Left lung (tissue), 4 donors: ENCODE measurements at regions not wholly inside any gene's neighbourhood (a gene's known extent, or its start where the extent isn't known, plus 50 kb on each side); places are given as distances from the start of the nearest gene placed in this dataset.

Source experiments
- ATAC-seq: fragments of 200-7000 bp; cut with Tn5 transposase; one replicate; pipeline ENCODE4 v1.9.1; 2020; ENCODE audit warnings: moderate library complexity
- DNase-seq, 4 donors: peaks; one replicate each; pipeline ENCODE4 v3.0.0-alpha.2; 2013 to 2020
- H3K27ac ChIP-seq, 2 donors: fragments of 200-600 bp; sonication (generic) in 1 of 2; one replicate each; pipeline versions ENCODE4 v1.5.0 to v1.8.0; 2020 to 2021
- H3K27me3 ChIP-seq, 2 donors: fragments of 200-600 bp; sonication (generic) in 1 of 2; one replicate each; pipeline versions ENCODE4 v1.5.0 to v1.8.0; 2020 to 2021
- H3K36me3 ChIP-seq, 2 donors: fragments of 200-600 bp; sonication (generic) in 1 of 2; one replicate each; pipeline versions ENCODE4 v1.5.0 to v1.8.0; 2020 to 2021
- H3K4me1 ChIP-seq, 2 donors: fragments of 200-600 bp; one replicate each; pipeline ENCODE4 v1.8.0; 2021
- H3K4me3 ChIP-seq, 2 donors: fragments of 200-600 bp; sonication (generic) in 1 of 2; one replicate each; pipeline versions ENCODE4 v1.5.0 to v1.8.0; 2020 to 2021; ENCODE audit warnings: mild to moderate bottlenecking in 1 of 2
- H3K9me3 ChIP-seq, 2 donors: fragments of 200-600 bp; sonication (generic) in 1 of 2; one replicate each; pipeline versions ENCODE4 v1.5.0 to v1.8.0; 2020 to 2021
- CTCF ChIP-seq, 2 donors: fragments of 200-600 bp; sonication (generic) in 1 of 2; IDR thresholded peaks; one replicate each; pipeline versions ENCODE4 v1.5.0 to v1.8.0; 2021; ENCODE audit warnings: antibody characterized with exemption in 2 of 2
- intact Hi-C, 2 donors: fragments of 100-400 bp; cut with DNase I; formaldehyde crosslinking; loops; one replicate each; pipeline versions ENCODE4 v1.11.2 to v1.14.2; 2022
- donor health status: DM: no; HTN: yes; CAD: no.
- donor health status: DM: no; HTN: no; CAD: no.

- H3K27ac ChIP-seq: no peak overlapping the region
- peaks cover 0 to 6% of the 10 kb centered on the region in 2 donors for H3K4me1 ChIP-seq
- H3K4me3 ChIP-seq: no peak overlapping the region
- no peak for ATAC-seq
- H3K36me3 ChIP-seq: no peaks in the 10 kb centered on the region
- DNase-seq: no peak
- intact Hi-C loops: no loop called here
- no peaks in the 10 kb centered on the region for H3K27me3 ChIP-seq
- TF ChIP-seq CTCF (IDR thresholded peaks at IDR 0.05): no peak
- no peaks in the 10 kb centered on the region for H3K9me3 ChIP-seq
Measured at GRCh38 chr16:66164581-66165247, 201.8 kb upstream of the CDH5 start.

GRCh38 chr16:66162821-66163220, 203.7 kb upstream of the CDH5 start:
- no peak for TF ChIP-seq CTCF (IDR thresholded peaks at IDR 0.05)
- Histone ChIP-seq H3K9me3 (no peaks in the 10 kb centered on the region), H3K27me3 (no peaks in the 10 kb centered on the region), H3K27ac (no peak overlapping the region), H3K36me3 (no peaks in the 10 kb centered on the region), H3K4me1 (peaks cover 0 to 6% of the 10 kb centered on the region in 2 donors), H3K4me3 (no peak overlapping the region)
- intact Hi-C loops: no loop called here
- no peak for ATAC-seq
- DNase-seq: no peak

- Histone ChIP-seq H3K9me3 (no peaks in the 10 kb centered on the region), H3K27ac (no peak overlapping the region), H3K4me3 (no peak overlapping the region), H3K27me3 (no peaks in the 10 kb centered on the region), H3K36me3 (no peaks in the 10 kb centered on the region), H3K4me1 (peaks cover 0 to 6% of the 10 kb centered on the region in 2 donors)
- no peak for ATAC-seq
- no peak for DNase-seq
- intact Hi-C loops: no loop called here
- no peak for TF ChIP-seq CTCF (IDR thresholded peaks at IDR 0.05)
Measured at GRCh38 chr16:66161942-66162341, 204.5 kb upstream of the CDH5 start.

GRCh38 chr16:66161269-66161668, 205.2 kb upstream of the CDH5 start:
- intact Hi-C loops: no loop called here
- DNase-seq (no peak), ATAC-seq (no peak)
- no peaks in the 10 kb centered on the region for H3K27me3 ChIP-seq
- peaks cover 0 to 1% of the 10 kb centered on the region in 2 donors for H3K4me1 ChIP-seq
- H3K36me3 ChIP-seq: no peaks in the 10 kb centered on the region
- H3K9me3 ChIP-seq: no peaks in the 10 kb centered on the region
- no peak overlapping the region for H3K27ac ChIP-seq
- H3K4me3 ChIP-seq: no peak overlapping the region
- no peak for TF ChIP-seq CTCF (IDR thresholded peaks at IDR 0.05)

- intact Hi-C loops: no loop called here
- no peak for ATAC-seq
Measured at GRCh38 chr16:66159987-66160386, 206.5 kb upstream of the CDH5 start.

More at GRCh38 chr16:66159987-66160386, 206.5 kb upstream of the CDH5 start:
- Histone ChIP-seq H3K27me3 (no peaks in the 10 kb centered on the region), H3K36me3 (no peaks in the 10 kb centered on the region), H3K4me3 (no peak overlapping the region), H3K27ac (no peak overlapping the region), H3K9me3 (no peaks in the 10 kb centered on the region), H3K4me1 (no peaks in the 10 kb centered on the region)
- TF ChIP-seq CTCF (IDR thresholded peaks at IDR 0.05): no peak
- no peak for DNase-seq
